GM23338 (cell line): ENCODE measurements at regions not wholly inside any gene's neighbourhood (a gene's known extent, or its start where the extent isn't known, plus 50 kb on each side); places are given as distances from the start of the nearest gene placed in this dataset.

Experiments
- ATAC-seq: fragments of 200-7000 bp; cut with Tn5 transposase; 3 replicates; pipeline ENCODE4 v1.9.1; 2020
- DNase-seq: peaks from one replicate; pipeline ENCODE4 v3.0.0-alpha.2; 2015; ENCODE audit warnings: low spot score
- H2AFZ ChIP-seq: fragments of 200-600 bp; sonication (generic); 2 replicates; pipeline ENCODE4 v1.8.0; 2016; ENCODE audit warnings: antibody characterized with exemption, mild to moderate bottlenecking, moderate library complexity
- H3F3A ChIP-seq: fragments of 200-600 bp; sonication (generic); replicated peaks from 2 replicates; pipeline ENCODE4 v1.8.0; 2017; ENCODE audit warnings: antibody characterized with exemption, mixed run types, low read depth
- H3K27ac ChIP-seq: fragments of 200-600 bp; sonication (generic); 2 replicates; pipeline ENCODE4 v1.6.1; 2016; ENCODE audit warnings: low read depth
- H3K27me3 ChIP-seq: fragments of 200-600 bp; sonication (generic); 2 replicates; pipeline ENCODE4 v1.8.0; 2016; ENCODE audit warnings: mild to moderate bottlenecking, mixed run types, moderate library complexity; ENCODE audit not compliant: insufficient read depth
- H3K36me3 ChIP-seq: fragments of 200-600 bp; sonication (generic); 2 replicates; pipeline ENCODE4 v1.8.0; 2016; ENCODE audit warnings: mild to moderate bottlenecking; ENCODE audit not compliant: insufficient read depth
- H3K4me1 ChIP-seq: fragments of 200-600 bp; sonication (generic); 2 replicates; pipeline ENCODE4 v1.8.0; 2016; ENCODE audit warnings: mild to moderate bottlenecking, moderate library complexity; ENCODE audit not compliant: insufficient read depth
- H3K4me2 ChIP-seq: fragments of 200-600 bp; sonication (generic); 2 replicates; pipeline ENCODE4 v1.7.1; 2017; ENCODE audit warnings: mixed run types
- H3K4me3 ChIP-seq: fragments of 200-600 bp; sonication (generic); 2 replicates; pipeline ENCODE4 v1.6.1; 2016; ENCODE audit warnings: mixed run types
- H3K79me2 ChIP-seq: fragments of 200-600 bp; sonication (generic); replicated peaks from 2 replicates; pipeline ENCODE4 v1.8.0; 2017; ENCODE audit warnings: mild to moderate bottlenecking; ENCODE audit not compliant: insufficient read depth
- H3K9me2 ChIP-seq: fragments of 200-600 bp; sonication (generic); 2 replicates; pipeline ENCODE4 v1.8.0; 2017; ENCODE audit not compliant: insufficient read depth
- H4K20me1 ChIP-seq: fragments of 200-600 bp; sonication (generic); replicated peaks from 2 replicates; pipeline ENCODE4 v1.8.0; 2017; ENCODE audit warnings: mild to moderate bottlenecking; ENCODE audit not compliant: insufficient read depth
- H3K27ac Mint-ChIP-seq: 2 replicates; pipeline ENCODE4 v1.8.0; 2020; ENCODE audit warnings: inconsistent platforms, mild to moderate bottlenecking, moderate library complexity, mixed read lengths
- H3K27me3 Mint-ChIP-seq: 3 replicates; pipeline ENCODE4 v1.8.0; 2022; ENCODE audit warnings: low read depth, mild to moderate bottlenecking, moderate library complexity, mixed read lengths, inconsistent platforms; ENCODE audit not compliant: insufficient read depth, poor library complexity
- H3K36me3 Mint-ChIP-seq: 3 replicates; pipeline ENCODE4 v1.8.0; 2021; ENCODE audit warnings: low read depth, mild to moderate bottlenecking, inconsistent platforms, moderate library complexity, mixed read lengths
- H3K4me1 Mint-ChIP-seq: 3 replicates; pipeline ENCODE4 v1.8.0; 2020; ENCODE audit warnings: mild to moderate bottlenecking, inconsistent platforms, mixed read lengths
- H3K4me3 Mint-ChIP-seq: 3 replicates; pipeline ENCODE4 v1.8.0; 2021; ENCODE audit warnings: moderate library complexity, mild to moderate bottlenecking, inconsistent platforms, mixed read lengths
- H3K9me3 Mint-ChIP-seq: 3 replicates; pipeline ENCODE4 v1.8.0; 2020; ENCODE audit warnings: moderate library complexity, mild to moderate bottlenecking, inconsistent platforms, mixed read lengths
- CREB1 ChIP-seq: fragments of 250-450 bp; sonication (Bioruptor Pico); IDR thresholded peaks from 2 replicates; pipeline ENCODE4 v1.5.0; 2020; ENCODE audit warnings: low read depth, mild to moderate bottlenecking, moderate library complexity
- ETS1 ChIP-seq: IDR thresholded peaks from 2 replicates; pipeline ENCODE4 v1.6.1; 2016; ENCODE audit warnings: antibody characterized with exemption
- EZH2 ChIP-seq: fragments of 200-600 bp; sonication (generic); IDR thresholded peaks from one replicate; pipeline ENCODE4 v1.8.0; 2017; ENCODE audit warnings: antibody characterized with exemption, mild to moderate bottlenecking, low read depth; ENCODE audit not compliant: unreplicated experiment
- EZH2phosphoT487 ChIP-seq: fragments of 200-600 bp; sonication (generic); IDR thresholded peaks from one replicate; pipeline ENCODE4 v1.8.1; 2018; ENCODE audit warnings: antibody characterized with exemption; ENCODE audit not compliant: unreplicated experiment
- JUNB ChIP-seq: IDR thresholded peaks from one replicate; pipeline ENCODE4 v1.6.1; 2016; ENCODE audit warnings: antibody characterized with exemption; ENCODE audit not compliant: unreplicated experiment
- NANOG ChIP-seq: IDR thresholded peaks from 2 replicates; pipeline ENCODE4 v1.6.1; 2016; ENCODE audit warnings: antibody characterized with exemption, borderline replicate concordance
- POLR2AphosphoS5 ChIP-seq: IDR thresholded peaks from 2 replicates; pipeline ENCODE4 v1.6.1; 2016; ENCODE audit warnings: antibody characterized with exemption, low read depth
- REST ChIP-seq: IDR thresholded peaks from one replicate; pipeline ENCODE4 v1.6.1; 2018; ENCODE audit warnings: antibody characterized with exemption; ENCODE audit not compliant: unreplicated experiment
- STAT1 ChIP-seq: IDR thresholded peaks from one replicate; pipeline ENCODE4 v1.6.1; 2016; ENCODE audit warnings: antibody characterized with exemption; ENCODE audit not compliant: unreplicated experiment
- ZNF114 ChIP-seq: fragments of 250-450 bp; sonication (Bioruptor Pico); IDR thresholded peaks from 2 replicates; pipeline ENCODE4 v1.5.0; 2020; ENCODE audit warnings: mild to moderate bottlenecking, moderate library complexity
- ZNF331 ChIP-seq: fragments of 250-450 bp; sonication (Bioruptor Pico); IDR thresholded peaks from 2 replicates; pipeline ENCODE4 v1.5.0; 2020; ENCODE audit warnings: low read depth, mild to moderate bottlenecking, moderate library complexity
- ZNF462 ChIP-seq: fragments of 250-450 bp; sonication (Bioruptor Pico); IDR thresholded peaks from 2 replicates; pipeline ENCODE4 v1.5.0; 2020; ENCODE audit warnings: mild to moderate bottlenecking, moderate library complexity

GRCh38 chr16:66190411-66190810 is 176.1 kb upstream of the CDH5 start (continued):
- TF ChIP-seq ZNF462, result no peak
- no peak for TF ChIP-seq REST
- TF ChIP-seq JUNB, result no peak
- TF ChIP-seq POLR2AphosphoS5, result no peak
- no peak for TF ChIP-seq NANOG
- no peak for TF ChIP-seq STAT1

GRCh38 chr16:66189951-66190350 is 176.5 kb upstream of the CDH5 start:
- H2AFZ ChIP-seq, result no peak overlapping the region
- H3K4me3 ChIP-seq, result no peak overlapping the region
- no peak overlapping the region for H3K27ac ChIP-seq
- no peaks in the 10 kb centered on the region for H3K9me2 ChIP-seq
- no peaks in the 10 kb centered on the region for H3K79me2 ChIP-seq
- no peaks in the 10 kb centered on the region for H3K4me1 ChIP-seq
- no peak overlapping the region for H3K4me2 ChIP-seq
- Mint-ChIP-seq H3K36me3 (no peaks in the 10 kb centered on the region), H3K27ac (no peak overlapping the region), H3K9me3 (no peaks in the 10 kb centered on the region), H3K4me3 (no peak overlapping the region), H3K27me3 (no peaks in the 10 kb centered on the region), H3K4me1 (peaks cover 6% of the 10 kb centered on the region; the same call in 2 of the 3 replicates)
- H3K36me3 ChIP-seq, result no peaks in the 10 kb centered on the region; the same call in 1 of the 2 replicates
- no peaks in the 10 kb centered on the region for H3F3A ChIP-seq
- no peaks in the 10 kb centered on the region for H4K20me1 ChIP-seq
- DNase-seq (no peak), ATAC-seq (no peak)
- H3K27me3 ChIP-seq, result no peaks in the 10 kb centered on the region
- TF ChIP-seq EZH2 (no peak), ZNF114 (CRISPR knock-in tag) (no peak), EZH2phosphoT487 (no peak), POLR2AphosphoS5 (no peak), NANOG (no peak), REST (no peak), CREB1 (CRISPR knock-in tag) (no peak), ETS1 (no peak), ZNF331 (CRISPR knock-in tag) (no peak)
